GM21515 (cell line): ENCODE measurements at regions not wholly inside any gene's neighbourhood (a gene's known extent, or its start where the extent isn't known, plus 50 kb on each side); places are given as distances from the start of the nearest gene placed in this dataset.
A peak's percentile ranks its signal among the peaks of the same experiment; 100 is the strongest.
"Not testable (repeated sequence)": the region's sequence is repeated elsewhere in the genome, so short reads cannot be mapped to it uniquely, and the experiment has no call there.

Experiments
- ATAC-seq: cut with Tn5 transposase; IDR thresholded peaks from one replicate; pipeline ENCODE4 v1.9.1; 2021; ENCODE audit not compliant: unreplicated experiment

DNA sequence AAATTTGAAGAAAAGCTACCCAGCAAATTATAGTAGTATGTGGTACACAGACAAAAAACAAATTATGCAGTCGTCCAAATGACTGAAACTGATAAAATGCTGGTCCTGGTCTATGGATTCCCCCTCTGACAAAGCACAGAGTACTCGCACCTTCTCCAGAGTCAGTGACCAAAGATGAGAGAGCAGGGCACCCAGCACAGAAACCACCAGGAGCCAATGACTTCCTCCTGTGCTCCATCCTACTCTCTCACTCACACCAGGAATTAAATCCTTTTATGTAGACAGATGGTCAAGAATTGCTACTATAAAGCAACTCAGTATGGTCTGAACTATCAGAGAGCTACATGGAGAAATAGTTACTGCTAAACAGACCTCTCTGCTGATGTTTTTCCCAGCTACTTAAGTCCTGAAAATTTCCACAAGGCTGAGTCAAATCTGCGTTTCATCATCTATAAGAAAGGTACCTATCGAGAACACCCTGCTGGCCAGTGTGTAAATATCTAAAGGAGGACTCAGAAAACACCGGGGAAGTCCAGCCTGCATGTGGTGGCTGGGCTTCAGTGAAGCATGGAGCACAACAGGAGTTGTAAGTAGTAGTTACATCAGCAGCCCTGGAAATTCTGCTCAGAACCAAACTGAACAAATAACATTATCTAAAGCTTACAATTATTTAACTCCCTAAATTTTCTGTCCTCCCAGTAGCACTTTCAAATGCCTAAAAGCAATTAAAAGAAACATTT, 84.5 kb upstream of the FBXO28 start:
- peak; percentile 70 for ATAC-seq

DNA sequence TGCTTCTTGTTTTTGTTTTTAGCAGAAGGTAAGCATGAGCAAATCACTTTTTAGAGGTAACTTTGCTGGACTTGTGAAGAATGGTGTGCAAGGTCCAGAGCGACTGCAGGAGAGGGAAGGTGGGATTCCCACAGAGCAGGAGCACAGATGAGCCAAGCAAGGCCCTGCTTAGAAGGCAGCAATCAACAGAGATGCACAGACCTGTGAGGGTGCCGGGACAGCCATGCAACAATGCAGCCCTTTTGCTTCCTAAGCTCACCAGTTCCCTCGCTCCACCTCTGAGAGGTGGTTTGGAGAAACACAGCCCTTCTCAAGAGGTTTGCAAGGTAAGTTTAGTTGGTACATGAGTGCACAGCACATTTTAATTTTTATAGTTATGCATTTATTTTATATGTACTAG, 85.1 kb upstream of the FBXO28 start:
- ATAC-seq = not testable (repeated sequence)

DNA sequence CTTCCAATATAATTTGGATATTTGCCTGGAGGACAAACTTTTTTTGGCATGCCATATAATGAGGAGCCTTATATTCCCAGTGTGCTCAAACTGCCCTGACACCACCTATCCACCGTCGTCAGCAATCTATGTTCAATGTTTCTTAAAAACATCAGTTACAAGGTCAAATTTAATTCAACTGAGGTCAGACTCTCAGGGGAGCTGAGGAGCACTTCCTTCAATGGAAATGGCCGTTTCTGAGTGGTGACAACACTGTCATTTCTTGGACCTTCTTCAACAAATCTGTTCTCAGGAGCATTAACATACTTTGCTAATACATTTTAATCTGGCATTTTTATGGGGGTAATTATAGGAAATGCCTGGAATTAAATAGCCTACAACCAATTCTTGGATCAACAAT, 90.8 kb upstream of the FBXO28 start:
- not testable (repeated sequence) for ATAC-seq

DNA sequence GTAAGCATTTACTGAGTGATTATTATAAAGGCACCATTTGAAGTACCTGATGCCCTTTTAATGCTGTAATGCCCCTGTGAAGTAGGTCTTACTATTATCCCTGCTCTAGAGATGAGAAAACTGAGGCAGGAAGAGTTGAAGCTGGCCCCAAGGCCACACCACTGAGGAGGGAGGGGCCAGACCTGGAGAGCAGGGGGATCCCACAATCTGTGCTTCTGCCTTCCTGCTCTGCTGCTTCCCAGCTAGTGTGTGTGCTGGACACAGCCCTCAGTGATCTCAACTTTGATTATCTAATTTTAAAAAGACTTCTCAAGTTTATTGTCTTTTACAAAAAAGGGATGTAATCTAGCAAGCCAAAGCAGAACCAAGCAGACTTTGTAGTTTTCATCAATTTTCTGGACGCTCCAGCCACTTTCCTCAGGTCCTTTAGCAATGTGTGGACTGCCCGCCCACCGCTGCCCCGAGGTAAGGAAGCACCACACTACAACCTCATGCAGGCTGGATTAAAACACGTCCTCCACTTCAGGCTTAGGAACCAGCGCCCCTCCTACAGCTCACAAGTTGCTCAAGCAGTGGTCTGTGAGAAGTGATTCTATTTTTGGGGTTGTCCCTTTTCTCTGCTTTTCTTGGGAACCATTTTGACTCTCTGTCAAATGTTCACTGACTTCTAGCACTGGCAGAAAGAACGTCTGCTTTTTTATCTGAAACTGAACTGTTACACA, 91.5 kb upstream of the FBXO28 start:
- not testable (repeated sequence) for ATAC-seq

DNA sequence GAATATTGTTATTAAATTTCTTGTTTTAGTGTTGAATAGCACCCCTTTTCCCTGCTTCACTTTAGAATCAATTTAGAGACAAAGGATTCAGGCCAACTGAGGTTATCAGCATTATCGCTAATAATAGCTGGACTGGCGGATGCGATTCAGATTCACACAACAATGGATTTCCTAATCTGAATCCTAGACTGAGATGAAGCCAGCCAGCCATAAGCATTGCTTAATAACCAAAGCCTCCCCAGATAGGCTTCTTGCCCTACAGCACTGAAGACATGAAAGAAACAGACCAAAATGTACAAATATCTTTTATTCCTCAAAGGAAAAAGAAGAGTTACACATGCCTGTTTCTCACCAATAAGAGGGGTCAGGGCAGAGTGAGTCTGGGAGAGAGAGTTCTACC, 94.0 kb upstream of the FBXO28 start:
- ATAC-seq = not testable (repeated sequence)

DNA sequence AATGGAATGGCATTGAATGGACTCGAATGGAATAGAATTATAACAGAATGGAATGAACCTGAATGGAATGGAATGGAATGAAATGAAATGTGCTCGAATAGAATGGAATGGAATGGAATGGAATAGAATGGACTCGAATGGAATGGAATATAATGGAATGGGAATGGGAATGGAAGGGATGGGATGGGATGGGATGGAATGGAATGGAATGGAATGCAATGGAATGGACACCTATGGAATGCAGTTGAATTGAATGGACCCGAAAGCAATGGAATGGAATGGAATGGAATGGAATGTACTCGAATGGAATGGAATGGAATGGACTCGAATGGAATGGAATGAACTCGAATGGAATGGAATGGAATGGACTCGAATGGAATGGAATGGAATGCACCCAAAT, 98.1 kb upstream of the FBXO28 start:
- not testable (repeated sequence) for ATAC-seq

DNA sequence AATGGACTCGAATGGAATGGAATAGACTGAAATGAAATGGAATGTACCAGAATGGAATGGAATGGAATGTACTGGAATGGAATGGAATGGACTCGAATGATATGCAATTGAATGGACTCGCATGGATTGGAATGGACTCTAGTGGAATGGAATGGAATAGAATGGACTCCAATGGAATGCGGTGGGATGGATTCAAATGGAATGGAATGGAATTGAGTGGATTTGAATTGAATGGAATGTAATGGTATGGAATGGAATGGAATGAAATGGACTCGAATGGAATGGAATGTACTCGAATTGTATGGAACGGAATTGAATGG, 99.6 kb upstream of the FBXO28 start:
- ATAC-seq = no peak

DNA sequence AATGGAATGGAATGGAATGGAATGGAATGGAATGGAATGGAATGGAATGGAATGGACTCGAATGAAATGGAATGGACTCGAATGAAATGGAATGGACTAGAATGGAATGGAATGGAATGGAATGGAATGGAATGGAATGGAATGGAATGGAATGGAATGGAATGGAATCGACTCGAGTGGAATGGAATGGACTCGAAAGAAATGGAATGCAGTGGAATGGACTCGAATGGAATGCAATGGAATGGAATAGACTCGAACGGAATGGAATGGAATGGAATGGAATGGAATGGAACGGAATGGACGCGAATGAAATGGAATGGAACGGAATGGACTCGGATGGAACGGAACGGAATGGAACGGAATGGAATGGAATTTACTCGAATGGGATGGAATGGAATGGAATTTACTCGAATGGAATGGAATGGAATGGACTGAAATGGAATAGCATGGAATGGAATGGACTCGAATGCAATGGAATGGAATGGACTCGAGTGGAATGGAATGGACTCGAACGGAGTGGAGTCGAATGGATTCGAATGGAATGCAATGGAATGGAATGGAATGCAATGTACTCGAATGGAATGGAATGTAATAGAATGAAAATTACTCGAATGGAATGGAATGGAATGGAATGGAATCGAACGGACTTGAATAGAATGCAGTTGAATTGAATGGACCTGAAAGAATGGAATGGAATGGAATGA, 100.1 kb upstream of the FBXO28 start:
- ATAC-seq = not testable (repeated sequence)

DNA sequence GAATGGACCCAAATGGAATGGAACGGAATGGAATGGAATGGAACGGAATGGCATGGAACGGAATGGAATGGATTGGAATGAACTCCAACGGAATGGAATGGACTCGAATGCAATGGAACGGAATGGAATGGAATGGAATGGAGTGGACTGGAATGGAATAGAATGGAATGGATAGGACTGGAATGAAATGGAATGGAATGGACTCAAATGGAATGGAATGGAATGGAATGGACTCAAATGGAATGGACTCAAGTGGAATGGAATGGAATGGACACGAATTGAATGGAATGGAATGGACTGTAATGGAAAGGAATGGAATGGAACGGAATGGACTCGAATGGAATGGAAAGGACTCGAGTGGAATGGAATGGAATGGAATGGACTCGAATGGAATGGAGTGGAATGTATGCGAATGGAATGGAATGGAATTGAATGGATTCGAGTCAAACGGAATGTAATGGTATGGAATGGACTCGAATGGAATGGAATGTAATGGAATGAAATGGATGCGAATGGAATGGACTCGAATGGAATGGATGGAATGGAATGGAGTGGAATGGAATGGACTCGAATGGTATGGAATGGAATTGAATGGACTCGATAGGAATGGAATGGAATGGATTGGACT, 101.0 kb upstream of the FBXO28 start:
- ATAC-seq = not testable (repeated sequence)

DNA sequence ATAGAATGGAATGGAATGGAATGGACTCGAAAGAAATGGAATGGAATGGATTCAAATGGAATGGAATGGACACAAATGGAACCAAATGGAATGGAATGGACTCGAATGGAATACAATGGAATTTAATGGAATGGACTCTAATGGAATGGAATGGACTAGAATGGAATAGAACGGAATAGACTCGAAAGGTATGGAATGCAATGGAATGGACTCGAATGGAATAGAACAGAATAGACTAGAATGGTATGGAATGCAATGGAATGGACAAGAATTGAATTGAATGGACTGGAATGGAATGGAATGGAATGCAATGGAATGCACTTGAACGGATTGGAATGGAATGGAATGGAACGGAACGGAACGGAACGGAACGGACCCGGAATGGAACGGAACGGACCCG, 101.7 kb upstream of the FBXO28 start:
- ATAC-seq = not testable (repeated sequence)

DNA sequence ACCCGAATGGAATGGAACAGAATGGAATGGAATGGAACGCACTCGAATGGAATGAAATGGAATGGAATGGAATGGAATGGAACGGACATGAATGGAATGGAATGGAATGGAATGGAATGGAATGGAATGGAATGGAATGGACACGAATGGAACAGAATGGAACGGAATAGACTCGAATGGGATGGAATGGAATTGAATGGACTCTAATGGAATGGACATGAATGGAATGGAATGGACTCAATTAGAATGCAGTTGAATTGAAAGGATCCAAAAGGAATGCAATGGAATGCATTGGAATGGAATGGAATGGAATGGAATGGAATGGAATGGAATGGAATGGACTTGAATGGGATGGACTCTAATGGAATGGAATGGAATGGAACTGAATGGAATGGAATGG, 102.2 kb upstream of the FBXO28 start:
- ATAC-seq = not testable (repeated sequence)

DNA sequence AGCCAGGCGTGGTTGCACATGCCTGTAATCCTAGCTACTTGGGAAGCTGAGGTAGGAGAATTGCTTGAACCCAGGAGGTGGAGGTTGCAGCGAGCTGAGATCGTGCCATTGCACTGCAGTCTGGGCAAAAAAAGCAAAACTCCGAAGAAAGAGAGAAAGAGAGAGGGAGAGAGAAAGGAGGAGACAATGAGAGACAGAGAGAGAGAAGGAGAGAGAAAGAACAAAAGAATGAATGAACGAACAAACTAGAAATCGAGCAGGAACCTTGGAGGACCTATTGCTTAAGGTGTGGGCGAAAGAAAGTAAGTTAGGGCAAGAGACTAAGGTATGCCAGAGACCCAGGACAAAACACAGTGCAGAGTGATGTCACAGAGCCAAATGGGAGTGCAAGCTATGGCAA, 102.8 kb upstream of the FBXO28 start:
- ATAC-seq = not testable (repeated sequence)

DNA sequence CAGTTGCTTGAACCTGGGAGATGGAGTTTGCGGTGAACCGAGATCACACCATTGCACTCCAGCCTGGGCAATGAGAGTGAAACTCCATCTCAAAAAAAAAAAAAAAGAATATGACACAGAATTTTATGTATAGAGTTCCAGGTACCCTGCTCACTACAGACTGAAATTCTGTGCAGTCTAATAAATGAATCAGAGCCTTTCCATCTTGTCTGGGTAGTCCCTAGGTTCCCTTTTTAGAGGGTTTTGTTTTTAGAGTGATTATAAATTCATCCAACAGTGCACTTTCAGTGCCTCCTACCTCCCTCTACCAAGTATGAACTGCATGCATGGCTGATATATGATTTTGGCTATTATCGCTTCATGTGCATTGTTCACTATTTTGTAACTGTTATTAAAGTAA, 107.9 kb upstream of the FBXO28 start:
- ATAC-seq = not testable (repeated sequence)

DNA sequence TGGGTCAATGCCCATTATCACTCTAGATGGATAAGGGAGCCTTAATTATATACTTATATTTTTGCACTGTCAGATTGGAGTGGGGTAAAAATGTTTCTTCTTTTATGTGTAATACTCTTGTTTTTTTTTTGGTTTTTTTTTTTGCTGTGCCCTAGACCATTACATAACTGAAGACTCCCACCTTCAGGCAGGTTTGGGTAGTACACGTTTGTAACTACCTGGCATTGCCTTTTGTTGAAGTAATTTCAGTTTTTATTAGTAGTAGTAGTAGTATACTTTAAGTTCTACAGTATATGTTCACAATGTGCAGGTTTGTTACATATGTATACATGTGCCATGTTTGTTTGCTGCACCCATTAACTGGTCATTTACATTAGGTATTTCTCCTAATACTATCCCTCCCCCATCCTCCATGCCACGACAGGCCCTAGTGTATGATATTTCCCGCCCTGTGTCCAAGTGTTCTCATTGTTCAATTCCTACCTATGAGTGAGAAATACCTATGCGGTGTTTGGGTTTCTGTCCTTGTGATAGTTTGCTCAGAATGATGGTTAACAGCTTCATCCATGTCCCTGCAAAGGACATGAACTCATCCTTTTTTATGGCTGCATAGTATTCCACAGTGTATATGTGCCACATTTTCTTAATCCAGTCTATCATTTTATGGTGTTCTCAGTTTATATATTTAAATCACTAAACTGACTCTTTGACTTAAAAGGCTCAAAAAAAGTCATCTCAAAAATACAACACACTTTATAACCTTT, 109.2 kb upstream of the FBXO28 start:
- not testable (repeated sequence) for ATAC-seq

DNA sequence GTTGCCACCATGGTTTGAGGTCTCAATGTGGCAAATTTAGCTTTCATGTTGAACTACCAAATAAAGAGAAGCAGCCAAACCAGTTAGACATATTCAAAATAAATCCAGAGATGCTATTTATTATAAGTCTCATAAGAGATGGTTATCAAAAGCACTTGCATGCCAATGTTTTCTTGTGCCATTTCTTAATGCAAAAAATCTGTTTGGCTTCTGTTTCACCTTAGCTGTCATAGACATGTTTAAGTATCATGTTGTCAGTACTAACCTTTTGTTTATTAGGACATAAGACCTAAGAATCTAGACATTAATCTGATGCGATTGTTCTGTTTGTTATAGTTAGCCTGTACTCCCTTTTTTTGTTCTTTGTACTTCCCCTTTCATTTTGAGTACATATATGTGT, 110.0 kb upstream of the FBXO28 start:
- ATAC-seq = not testable (repeated sequence)

DNA sequence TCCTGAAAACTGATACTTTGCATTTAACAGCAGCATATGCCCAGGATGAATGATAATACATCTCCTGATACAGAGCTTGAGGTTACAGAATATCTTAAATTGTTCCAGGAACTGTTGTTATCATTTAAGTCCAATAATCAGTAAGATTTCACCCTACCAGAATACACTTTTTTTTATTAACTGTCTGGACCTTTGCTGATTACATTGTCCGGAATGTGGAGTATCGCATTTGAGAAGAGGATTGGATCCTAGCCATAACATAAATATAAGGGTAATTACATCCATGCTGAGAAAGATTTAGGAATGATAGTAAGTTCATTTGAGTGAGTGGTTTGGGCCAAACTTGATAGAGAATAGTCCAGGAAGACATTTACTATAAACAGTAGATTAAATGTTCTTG, 112.2 kb upstream of the FBXO28 start:
- not testable (repeated sequence) for ATAC-seq

DNA sequence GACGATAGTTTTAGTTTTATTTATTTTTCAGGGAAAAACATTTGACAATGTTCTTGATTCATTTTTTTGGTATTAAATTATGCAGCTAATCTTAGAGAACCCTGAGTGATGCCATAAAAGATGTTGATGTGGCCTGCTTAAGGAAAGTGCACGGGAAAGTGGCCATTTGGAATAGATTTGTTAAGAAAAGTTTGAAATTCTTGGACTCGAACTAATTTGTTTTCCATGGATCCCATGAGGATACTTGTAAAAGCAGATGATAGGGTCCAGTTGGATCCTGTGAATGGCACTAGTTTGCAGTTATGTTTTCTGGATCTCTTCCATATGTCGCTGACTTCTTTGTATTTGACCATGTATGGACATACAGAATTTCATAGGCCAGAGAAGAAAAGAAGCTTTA, 114.2 kb upstream of the FBXO28 start:
- ATAC-seq = not testable (repeated sequence)

DNA sequence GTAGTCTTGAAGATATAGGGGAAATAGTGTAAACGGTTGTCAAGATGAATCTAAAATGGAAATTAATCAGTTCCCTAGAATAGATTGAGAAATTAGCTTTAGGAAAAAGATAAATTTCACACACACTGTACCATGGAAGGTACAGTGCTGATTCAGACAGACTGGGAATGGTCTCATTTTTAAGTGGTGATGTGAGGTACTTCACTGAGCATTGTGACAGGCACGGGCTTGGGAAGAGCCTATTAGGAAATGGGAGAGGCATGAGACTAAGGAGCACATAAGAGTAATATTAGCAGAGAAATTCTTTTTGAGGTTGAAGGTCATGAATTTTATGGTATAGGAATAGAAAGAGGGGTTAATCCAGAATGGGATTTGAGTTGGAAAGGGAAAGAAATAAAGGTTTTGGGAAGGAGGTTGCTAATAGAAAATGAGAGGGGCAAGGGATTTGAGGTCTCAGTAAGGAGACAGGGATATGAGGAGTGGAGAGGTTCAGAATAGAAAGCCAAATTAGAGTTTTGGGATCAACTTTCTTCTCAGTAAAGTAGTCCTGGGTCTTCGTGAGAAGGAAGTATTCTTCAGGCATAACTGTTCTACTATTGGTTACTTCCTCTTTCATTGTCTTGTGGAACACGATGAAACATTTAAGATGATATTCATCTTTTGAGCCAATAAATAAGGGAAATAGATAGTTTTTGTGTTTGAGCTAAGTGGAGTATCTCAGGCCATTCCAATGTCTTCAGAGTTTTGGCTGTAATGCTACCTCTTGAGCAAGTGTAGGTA, 115.0 kb upstream of the FBXO28 start:
- ATAC-seq = not testable (repeated sequence)

DNA sequence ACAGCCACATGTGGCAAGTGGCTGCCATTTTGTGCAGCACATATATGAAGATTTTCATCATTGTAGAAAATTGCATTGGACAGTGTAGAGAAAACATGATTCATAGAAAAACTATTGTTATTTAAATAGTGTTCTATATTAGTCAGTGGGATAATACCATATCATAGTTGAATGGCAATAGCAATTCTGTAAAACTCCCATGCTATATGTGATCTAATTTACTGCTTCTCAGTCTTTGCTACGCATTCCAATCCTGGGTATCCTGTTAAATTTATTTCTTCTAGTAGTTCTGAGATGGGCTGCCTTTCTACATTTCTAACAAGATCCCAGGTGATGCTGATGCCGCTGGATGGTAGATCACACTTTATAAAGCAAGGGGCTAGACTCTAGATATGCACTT, 117.5 kb upstream of the FBXO28 start:
- not testable (repeated sequence) for ATAC-seq
